GM04503 (cell line): ENCODE measurements at regions not wholly inside any gene's neighbourhood (a gene's known extent, or its start where the extent isn't known, plus 50 kb on each side); places are given as distances from the start of the nearest gene placed in this dataset.
"Not testable (repeated sequence)": the region's sequence is repeated elsewhere in the genome, so short reads cannot be mapped to it uniquely, and the experiment has no call there.

Experiments
- DNase-seq: peaks from one replicate; pipeline ENCODE4 v3.0.0-alpha.2; 2012; ENCODE audit warnings: low read depth

DNA sequence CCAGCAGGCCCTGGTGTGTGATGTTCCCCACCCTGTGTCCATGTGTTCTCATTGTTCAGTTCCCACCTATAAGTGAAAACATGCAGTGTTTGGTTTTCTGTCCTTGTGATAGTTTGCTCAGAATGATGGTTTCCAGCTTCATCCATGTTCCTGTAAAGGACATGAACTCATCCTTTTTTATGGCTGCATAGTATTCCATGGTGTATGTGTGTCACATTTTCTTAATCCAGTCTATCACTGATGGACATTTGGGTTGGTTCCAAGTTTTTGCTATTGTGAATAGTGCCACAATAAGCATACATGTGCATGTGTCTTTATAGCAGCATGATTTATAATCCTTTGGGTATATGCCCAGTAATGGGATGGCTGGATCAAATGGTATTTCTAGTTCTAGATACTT lies 130.4 kb upstream of the FHL2 start:
- not testable (repeated sequence) for DNase-seq

DNA sequence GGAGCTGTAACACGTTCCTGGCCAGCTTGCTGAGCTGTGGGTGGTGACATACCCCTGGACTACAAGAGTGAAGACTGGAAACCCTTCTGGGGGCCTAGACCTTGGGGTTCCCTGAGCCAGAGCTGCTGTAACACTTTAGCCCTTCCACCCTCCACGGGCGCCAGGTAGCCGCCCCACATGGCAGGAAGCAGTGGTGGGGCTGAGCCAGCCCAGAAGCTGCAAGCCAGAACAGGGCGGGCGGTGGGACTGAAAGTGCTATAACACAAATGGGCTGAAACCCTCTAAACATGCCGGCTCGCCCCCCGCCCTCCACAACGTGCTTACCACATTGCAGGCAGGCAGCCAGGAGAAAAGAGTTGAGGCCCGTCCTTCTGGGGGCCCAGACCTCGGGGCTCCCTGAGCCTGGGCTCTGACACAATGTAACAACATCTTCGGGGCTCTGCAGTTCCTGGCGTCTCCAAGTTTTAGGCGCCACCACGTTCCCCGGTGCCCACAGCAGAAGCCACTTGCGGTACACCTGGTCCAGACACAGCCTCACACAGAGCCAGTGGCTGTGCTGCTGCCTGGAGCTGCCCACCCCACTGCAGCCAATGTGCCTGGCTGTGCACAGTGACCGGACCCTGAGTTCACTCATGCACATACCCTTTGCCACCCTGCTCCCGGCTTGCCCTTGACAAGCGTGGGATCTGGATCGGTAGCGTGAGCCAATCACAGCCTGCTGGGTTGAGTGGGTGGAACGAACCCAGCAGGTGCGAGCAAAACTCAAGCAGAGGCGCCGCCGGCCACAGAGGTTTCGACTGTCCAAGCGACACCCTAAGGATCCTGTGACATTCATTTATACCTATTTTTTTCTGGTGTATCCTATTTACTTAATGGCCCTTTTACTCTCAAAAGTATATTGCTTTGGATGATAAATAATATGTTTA lies 127.4 kb upstream of the FHL2 start:
- no peak for DNase-seq

DNA sequence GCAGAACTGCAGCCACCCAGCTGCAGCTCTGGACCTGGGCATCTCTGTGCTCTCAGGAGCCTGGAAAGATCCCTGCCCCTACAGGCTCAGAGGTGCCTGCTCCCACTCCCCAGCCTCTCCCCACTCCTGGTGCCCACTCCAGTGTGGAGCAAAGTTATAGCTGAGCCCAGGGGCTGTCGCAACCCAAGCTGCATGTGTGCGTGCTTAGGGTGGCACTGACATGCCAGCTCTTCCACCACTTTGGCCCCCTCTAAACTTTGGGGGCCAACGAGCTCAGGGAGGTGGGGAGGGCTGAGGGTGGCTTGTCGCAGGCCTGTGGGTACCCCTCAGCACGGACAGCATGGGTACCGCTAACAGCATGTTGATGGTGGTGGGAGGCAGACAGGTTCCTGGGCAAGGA lies 126.3 kb upstream of the FHL2 start:
- no peak for DNase-seq

DNA sequence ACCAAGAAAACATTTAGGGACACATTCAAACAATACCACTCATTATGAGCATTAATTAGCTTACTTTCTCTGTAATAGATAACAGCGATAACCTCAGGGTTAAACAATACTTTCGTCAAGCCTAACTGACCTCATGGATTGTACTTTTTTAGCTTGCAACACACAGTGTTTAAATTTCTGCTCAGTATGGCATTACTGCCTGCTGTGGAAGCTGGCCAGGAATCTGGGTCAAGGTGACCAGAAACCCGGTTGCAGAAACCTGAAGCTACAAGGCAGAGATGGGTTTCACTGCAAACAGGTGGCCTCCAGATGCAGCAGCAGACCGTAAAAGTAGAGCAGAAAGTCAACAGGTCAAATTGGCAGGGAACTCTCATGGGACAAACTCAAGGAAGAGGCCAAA lies 123.8 kb upstream of the FHL2 start:
- no peak for DNase-seq

- no peak for DNase-seq
These were observed 122.8 kb upstream of the FHL2 start for GRCh38 chr2:105521616-105522015.

- DNase-seq = no peak
These were observed 122.3 kb upstream of the FHL2 start for GRCh38 chr2:105521176-105521575.

- no peak for DNase-seq
These were observed 120.7 kb upstream of the FHL2 start for GRCh38 chr2:105519516-105519915.

DNA sequence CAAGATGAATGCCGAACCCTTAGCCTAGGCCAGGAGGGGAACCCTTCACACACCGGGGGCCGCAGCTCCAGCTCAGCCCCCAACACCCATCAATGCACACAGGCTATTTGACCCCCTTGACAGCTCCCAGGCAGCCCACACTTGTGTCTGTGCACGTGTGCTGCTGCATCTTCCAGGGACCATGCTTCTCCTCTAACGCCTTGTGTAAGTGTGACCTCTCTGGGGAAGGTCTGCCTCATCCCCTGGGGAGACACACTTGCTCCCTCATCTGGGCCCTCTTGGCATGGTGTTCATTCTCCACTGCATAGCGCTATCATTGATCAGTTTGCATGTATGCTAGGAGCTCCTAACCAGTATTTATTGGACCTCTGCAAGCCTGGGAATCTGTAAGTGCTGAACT lies 120.0 kb upstream of the FHL2 start:
- DNase-seq = no peak

DNA sequence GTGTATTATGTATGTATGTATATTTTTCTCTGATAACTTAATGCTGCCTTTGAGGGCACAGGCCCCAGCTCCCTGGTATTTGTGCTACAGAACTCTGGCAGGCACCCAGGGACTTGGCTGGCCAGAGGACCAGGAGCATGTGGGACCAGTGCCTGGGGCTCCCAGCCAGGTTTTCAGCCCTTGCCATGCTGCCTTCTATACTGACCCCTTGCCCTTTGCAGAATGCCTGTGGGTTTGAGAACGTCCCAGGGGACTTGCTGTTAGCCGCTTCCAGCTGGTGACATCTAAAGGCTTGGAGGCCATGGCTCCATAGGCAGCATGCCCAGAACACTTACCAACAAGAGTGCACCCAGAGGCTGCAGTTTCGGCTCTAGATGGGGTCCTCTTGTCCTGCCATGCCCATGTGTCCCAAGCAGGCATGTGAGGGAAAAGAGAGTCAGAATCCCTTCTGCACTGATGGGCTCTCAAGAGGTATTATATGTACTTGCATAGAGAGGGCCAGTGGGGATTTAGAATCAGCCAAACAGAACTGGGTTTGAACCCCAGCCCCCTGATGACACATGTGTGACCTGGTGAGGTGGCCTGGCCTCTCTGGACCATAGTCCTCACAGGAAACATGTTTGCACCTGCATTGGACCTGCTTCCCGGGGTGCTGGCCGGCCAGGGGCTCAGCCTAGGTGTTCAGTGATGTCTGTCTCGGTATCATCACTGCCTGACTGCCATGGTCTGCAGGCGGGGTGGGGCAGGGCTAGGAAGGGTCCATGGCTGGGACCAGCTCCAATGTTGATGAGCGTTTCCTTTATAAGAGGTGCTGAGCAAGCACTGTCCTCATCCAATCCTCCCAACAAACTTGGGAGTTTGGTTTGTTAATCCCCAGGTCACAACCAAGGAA lies 119.2 kb upstream of the FHL2 start:
- DNase-seq = peak; percentile 73

DNA sequence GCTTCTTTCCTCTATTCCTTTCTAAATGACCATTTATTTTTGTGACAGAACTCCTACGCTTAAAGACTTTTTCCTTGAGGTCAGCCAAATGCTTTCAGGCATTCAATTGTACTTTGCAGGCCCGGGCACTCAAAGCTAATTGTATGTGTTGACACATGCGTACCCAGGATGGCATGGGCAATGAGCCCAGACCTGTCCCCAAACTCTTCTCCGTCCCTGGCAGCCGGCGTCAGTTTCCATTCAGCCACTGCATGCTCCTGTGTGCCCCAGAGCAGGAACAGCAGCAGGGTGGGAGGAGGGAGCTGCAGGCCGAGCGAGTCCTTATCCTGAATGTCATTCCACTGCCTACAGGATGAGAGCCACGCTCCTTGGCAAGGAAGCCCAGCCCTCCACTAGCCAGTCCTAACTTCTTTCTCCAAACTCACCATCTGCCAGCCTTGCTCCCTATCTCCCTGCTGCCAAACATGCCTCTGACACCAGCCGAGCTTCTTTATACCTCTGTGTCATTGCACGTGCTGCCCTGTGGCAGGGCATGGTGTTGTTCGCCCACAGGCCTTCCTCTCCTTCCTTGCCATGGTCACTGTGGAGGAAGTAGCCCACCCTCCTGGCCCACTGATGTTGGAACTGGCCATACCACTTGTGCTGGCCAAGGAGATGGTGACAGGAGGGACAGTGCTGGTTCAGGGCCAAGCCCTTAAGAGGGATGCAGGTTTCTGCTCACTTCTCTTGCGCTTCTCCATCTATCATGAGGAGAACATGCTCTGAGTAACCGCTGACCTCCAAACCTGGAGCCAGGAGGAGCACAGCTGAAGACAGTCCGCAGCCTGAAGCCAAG lies 116.9 kb upstream of the FHL2 start:
- DNase-seq = no peak

GRCh38 chr2:105514576-105514975 lies 115.7 kb upstream of the FHL2 start:
- DNase-seq = no peak

- DNase-seq = no peak
These were observed 112.1 kb upstream of the FHL2 start for GRCh38 chr2:105510761-105511528.

DNA sequence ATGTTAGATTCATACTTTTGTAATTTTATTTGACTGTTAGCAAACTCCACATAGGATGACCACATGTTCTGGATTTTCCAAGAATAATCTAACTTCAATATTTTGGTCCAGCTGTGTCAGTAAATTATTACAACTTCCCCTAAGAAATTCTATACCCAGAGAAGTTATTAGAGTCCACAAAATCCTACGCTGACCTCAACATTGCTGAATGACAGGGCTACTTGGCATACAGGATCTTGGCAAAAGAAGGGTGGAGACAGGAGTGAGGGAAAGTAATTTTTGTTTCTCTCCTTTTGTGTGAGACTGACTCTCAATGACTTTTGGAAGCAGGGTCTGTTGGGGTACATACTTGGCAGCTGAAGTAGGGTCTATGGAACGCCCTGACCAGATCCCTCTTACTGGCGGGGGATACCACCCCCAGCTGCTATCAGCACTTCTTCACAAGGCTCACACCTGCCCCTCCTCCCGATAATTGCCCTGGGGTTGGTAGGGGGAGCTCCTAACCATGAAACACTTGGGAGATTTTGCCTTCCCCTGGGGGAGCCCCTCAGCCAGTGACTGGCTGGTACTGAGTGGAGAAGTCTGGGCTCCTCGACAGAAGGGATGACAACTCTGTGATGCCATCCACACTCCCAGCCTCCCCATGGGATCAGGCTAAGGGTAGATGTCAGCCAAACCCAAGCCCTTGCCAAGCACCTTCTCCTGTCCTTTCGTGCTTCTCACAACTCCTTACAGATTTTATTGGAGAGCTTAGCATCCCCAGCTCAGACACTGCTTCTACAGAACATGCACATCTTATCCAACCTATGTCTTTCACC lies 110.6 kb upstream of the FHL2 start:
- DNase-seq = no peak

DNA sequence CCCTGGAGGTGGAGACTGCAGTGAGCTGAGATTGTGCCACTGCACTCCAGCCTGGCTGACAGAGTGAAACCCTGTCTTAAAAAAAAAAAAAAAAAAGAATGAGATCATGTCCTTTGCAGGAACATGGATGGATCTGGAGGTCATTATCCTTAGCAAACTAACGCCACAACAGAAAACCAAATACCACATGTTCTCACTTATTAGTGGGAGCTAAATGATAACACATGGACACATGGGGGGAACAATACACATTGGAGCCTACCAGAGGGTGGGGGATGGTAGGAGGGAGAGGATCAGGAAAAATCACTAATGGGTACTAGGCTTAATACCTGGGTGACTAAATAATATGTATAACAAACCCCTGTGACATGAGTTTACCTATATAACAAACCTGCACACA lies 108.0 kb upstream of the FHL2 start:
- DNase-seq = not testable (repeated sequence)

DNA sequence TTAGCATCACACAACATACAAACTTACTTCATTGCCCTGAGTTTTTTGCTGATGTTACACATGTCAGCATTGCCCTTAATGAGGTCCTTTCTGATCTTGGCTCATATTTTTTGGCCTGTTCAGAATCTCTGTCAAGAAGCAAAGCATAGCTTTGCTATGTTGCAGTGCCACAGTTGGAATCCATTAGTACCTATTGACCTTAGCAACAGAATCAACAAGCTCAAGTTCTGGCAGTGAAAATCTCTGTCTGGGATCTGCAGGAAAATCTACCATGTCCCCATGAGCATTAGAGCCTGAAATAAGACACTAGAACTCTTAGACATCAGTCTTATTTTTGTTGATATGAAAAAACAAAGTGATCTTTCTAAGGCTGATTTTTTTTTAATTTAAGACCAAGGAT lies 105.6 kb upstream of the FHL2 start:
- no peak for DNase-seq

DNA sequence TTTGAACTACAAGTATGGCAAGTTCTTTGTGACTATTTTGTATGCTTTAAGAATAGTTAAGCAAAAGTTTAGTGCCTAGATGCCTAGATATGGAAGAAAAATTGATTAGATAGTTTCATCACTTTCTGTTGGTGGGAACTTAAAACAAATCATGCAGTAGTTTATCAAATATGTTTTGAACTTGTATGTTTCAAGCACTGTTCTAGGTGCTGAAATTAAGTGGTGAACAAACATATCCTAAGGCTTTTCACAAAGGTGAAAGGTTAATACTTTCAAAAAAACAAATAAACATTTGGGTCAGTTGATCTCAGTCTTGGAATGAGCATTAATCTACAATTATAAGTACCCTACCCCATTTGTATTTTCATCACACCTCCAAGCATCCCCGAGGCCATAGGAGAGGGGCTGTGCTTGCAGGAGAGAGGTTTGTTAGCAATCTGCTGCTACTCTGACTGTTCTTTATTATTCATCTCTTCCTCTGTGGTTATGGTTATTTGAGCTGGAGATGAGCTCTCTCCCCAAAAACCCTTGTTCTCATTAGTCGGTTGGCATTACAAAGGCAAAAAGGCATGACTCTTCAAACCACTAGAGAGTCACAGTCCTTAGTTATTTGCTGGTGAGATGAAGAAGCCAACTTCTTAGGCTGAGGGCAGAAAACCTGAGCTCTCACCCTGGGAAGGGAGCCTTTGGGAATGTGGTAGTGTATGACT lies 103.9 kb upstream of the FHL2 start:
- no peak for DNase-seq

DNA sequence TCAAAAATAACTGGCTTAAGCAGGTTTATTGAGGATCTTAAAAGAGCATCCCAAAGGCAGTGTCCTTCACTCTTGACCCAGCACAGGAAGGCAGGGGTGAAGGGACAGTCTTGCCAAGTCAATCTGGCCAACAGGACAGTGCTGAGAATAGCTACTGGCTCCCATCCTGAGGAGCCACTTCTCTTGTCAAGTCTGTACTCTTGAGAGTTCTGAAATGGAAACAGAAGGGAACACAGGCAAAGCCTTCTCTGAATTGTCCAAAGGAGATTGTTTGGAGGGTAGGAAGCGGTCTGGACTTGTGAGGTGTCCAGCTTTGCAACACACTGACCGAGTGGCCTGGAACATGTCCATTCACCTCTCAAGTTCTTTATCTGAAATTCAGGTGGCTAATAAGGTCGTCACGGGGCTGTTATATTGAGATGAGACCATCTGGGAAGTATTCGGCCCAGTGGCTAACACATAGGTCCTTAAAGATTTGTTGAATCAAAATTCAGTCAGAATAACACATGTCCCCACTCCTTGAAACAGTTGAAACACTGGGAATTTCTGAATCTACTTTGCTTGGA lies 99.5 kb upstream of the FHL2 start:
- no peak for DNase-seq

DNA sequence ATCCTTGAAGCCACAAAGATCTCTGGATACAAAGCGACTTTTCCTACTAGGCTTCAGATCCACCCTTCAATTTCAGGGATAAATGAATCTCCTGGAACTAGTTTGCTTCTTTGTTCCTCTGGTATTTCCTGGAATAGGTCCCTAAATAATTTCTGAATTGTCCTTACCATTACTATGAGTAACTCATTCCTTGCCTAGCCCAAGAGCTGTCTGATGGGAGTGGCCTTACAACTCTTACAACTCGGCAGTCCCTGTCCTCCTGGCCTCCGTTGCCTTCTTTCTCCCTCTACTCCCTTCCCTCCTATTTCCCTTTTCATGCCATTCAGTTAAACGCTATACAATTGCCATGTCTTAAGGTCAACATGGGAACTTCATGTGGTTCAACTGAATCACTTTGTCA lies 98.2 kb upstream of the FHL2 start:
- DNase-seq = no peak

DNA sequence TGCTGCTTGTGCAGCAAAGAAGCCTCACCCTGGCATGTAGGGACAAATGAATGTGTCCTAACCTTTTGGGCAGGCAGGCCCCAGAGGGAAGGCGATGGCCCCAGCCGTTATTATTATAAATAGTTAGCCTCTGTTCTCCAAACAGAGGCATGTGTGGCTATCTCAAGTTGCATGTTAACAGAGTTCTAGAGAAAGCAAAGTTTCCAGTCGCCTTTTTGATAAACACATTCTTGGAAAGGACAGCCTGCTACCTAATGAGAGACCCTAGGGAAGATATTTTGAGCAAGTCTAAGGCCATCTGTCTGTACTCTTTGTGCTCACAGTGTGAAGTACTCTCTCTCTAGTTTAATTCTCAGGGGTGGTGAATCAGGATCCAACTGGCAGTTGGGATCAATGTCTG lies 97.4 kb upstream of the FHL2 start:
- DNase-seq = no peak
